ENCODE measurements at regions not wholly inside any gene's neighbourhood (a gene's known extent, or its start where the extent isn't known, plus 50 kb on each side); places are given as distances from the start of the nearest gene placed in this dataset.

DNA sequence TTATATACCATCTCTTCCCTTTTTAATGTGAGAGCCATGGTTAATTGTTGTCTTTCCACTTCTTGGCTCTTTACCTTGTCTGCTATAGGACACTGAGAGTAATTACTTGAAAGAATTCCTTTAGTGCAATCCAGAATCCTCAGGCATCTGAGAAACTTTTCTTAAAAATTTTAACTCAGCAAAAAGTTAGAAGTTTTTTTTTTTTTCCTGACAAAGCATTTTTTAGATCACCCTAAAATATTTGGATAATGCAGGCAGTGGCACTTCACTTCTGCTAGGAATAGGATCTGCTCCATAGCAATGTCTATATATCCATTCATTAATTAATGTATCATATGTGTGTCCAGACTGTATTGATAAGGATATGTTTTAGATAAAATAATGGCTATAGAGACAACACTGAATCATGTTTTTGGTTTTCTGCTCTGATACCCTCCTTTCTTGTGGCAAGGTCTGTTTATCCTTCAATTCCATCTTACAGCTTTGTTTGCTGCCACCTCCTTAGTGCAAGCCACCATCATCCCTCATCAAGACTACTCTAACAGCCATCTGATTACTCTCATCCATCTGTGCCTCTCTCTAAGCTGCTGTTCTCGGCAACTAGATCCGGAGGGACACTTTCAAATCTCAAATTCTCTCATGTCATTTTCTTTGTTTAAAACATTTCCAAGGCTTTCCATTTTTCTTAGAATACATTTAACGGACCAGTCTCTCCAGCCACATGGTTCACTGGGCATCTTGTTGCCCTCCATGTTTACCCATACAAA lies 563.5 kb downstream of the EDEM1 start:
- TF ChIP-seq, protein P1, sequence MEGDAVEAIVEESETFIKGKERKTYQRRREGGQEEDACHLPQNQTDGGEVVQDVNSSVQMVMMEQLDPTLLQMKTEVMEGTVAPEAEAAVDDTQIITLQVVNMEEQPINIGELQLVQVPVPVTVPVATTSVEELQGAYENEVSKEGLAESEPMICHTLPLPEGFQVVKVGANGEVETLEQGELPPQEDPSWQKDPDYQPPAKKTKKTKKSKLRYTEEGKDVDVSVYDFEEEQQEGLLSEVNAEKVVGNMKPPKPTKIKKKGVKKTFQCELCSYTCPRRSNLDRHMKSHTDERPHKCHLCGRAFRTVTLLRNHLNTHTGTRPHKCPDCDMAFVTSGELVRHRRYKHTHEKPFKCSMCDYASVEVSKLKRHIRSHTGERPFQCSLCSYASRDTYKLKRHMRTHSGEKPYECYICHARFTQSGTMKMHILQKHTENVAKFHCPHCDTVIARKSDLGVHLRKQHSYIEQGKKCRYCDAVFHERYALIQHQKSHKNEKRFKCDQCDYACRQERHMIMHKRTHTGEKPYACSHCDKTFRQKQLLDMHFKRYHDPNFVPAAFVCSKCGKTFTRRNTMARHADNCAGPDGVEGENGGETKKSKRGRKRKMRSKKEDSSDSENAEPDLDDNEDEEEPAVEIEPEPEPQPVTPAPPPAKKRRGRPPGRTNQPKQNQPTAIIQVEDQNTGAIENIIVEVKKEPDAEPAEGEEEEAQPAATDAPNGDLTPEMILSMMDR (IDR thresholded peaks at IDR 0.05), result no peak

DNA sequence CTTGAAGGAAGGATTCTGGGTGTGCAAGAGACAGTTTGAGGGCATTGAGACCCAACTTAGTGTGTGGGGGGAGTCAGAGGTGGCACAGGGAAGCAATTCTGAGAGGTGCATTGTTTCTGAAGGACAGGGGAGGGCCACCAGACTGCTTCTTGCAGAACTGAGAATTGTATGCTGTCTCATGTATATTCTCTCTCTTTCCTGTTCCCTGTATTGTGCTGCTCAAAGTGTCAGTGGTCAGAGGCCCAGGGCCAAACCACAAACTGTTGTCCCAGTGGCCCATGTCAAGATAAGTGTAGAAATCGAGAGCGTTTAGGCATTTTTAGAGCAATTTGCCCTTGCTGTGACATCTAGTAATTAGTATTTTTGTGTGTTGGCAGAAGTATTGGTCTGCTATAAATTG lies 567.1 kb downstream of the EDEM1 start:
- TF ChIP-seq, protein P1 (IDR thresholded peaks at IDR 0.05), result no peak

DNA sequence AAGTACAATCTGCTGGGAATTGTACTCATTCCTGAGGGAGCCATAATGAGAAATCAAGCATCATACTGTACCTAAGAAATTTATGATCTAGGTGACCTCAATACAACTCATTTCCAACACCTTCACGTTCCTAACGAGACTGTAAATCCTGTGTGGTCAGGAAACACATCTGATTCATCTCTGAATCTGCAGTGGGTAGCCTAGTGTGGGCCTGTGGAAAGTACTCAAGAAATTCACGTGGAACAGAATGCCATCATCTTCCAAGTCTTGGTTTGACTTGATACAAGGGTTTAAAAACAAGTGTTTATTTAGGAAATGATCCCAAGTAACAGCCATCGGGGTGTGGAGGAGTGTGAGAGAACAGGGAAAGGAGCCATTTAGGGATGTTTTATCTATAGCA lies 568.9 kb downstream of the EDEM1 start:
- TF ChIP-seq, protein P1 (IDR thresholded peaks at IDR 0.05), result no peak

DNA sequence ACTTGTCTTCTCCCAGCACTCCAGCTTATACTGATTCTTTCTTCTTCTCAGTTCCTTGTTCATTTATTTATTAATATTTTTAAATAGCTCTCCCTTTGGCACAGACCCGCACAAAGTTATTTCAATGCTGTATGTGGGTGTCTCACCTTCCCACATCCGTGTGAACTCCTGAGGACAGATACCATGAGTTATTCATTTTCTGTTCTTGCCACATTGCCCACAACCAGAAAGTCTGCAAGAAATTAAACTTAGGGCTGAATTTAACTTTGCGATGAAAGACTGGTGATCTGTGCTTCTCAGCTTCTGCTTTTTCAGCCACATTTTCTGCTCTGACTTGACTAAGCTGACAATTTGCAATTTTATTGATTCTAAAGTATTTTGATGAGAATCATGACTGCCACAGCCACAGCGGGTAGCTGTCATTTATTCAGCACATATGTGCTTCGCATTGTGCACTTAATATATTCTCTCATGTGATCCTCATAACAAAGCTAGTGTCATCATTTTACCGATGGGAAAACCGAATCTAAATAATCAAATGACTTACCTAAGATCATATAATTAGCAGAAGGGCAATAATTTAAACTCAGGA lies 569.8 kb downstream of the EDEM1 start:
- TF ChIP-seq, protein P1 (IDR thresholded peaks at IDR 0.05), result no peak

DNA sequence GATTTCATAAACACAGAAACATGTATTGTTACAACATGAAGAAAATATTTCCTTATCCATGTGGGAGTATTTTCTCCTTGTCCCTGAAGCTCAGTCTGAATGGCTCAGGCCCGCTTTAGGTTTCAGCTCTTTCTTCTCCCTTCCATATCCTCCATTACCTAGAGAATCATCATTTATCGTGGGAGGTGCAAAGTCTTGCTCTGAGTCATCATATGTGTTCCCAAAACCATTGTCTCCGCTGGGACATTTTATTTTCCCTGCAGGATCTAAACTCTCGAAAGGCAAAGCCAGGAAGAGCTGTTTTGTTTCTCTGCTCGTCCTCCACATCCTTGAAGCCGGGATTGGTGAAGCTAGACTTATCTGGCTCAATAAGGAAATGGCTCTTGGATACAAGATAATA lies 571.2 kb downstream of the EDEM1 start:
- TF ChIP-seq, protein P1 (IDR thresholded peaks at IDR 0.05), result no peak

DNA sequence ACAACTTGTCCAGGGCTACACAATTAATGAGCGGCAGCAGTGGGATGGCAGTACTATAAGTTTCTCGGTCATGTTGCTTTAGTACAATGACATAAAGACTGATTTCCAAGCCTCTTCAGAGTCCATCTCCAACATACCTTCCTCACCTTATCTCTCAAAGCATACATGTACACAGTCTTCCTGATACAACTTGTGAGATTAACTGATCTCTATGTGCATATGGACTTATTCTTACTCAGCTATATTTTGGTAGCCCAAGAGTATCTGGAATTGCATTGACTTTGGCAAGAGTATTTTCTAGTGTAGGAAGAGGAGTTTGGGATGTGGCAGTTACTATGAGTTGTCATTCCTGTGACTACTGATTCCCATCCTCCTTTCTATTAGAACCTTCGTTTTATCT lies 575.0 kb downstream of the EDEM1 start:
- TF ChIP-seq, protein P1 (IDR thresholded peaks at IDR 0.05), result no peak

DNA sequence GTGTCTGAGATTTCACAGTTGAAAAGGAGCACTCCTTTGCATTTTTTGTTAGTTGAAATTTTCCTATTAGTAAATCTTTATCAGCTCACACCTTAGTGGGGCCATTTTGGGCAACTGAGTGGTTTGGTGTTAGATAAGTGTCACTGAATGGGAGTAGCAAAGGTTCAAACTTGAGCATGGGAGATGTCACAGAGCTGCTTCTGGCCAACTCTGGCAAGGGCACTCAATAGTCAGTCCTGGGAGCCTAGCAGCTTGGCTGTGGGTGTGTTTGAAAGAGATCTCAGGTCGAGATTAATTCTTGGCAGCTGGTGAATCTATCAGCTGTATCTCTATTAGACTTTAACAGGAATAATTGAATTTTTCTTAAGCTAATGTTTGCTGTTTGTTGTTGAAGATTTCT lies 579.3 kb downstream of the EDEM1 start:
- TF ChIP-seq, protein P1 (IDR thresholded peaks at IDR 0.05), result no peak
